Naive thymus-derived CD4-positive, alpha-beta T cell (primary cell): ENCODE measurements at regions not wholly inside any gene's neighbourhood (a gene's known extent, or its start where the extent isn't known, plus 50 kb on each side); places are given as distances from the start of the nearest gene placed in this dataset.

Experiments
- ATAC-seq: fragments of 150-1000 bp; cut with Tn5 transposase; 2 replicates; pipeline ENCODE4 v1.10.0; 2021; ENCODE audit warnings: mild to moderate bottlenecking, moderate library complexity
- CTCF ChIA-PET: fragments of 350-600 bp; sonication (Branson Sonifier 250); formaldehyde crosslinking; loops from one replicate; lab custom pipeline; 2021; ENCODE audit warnings: antibody characterized with exemption; lab: Charles Lee
- POLR2A ChIA-PET: fragments of 350-600 bp; sonication (Branson Sonifier 250); formaldehyde crosslinking; loops from one replicate; lab custom pipeline; 2021; ENCODE audit warnings: antibody characterized with exemption, inconsistent platforms; lab: Charles Lee
- DNase-seq, 9 donors: peaks; one replicate each; pipeline versions ENCODE4 v3.0.0 to v3.0.0-alpha.2; 2020 to 2022; ENCODE audit warnings: mixed read lengths in 1 of 9
- H3K27ac ChIP-seq: one replicate; pipeline ENCODE4 v1.7.0; 2013; ENCODE audit warnings: mild to moderate bottlenecking, low read depth, low read length, moderate library complexity
- H3K27me3 ChIP-seq, 2 donors: one replicate each; pipeline ENCODE4 v1.7.0; 2013; ENCODE audit warnings: low read length in 2 of 2, mild to moderate bottlenecking in 2 of 2, moderate library complexity in 2 of 2; ENCODE audit not compliant: control insufficient read depth in 2 of 2, insufficient read depth in 2 of 2
- H3K36me3 ChIP-seq, 3 experiments: 1 replicate in 2 of 3; 2 replicates in 1 of 3; pipeline ENCODE4 v1.7.0; 2013; ENCODE audit warnings: low read length in 3 of 3, mild to moderate bottlenecking in 3 of 3, moderate library complexity in 1 of 3; ENCODE audit not compliant: insufficient read depth in 3 of 3, control insufficient read depth in 2 of 3
- H3K4me1 ChIP-seq, 2 donors: one replicate each; pipeline ENCODE4 v1.7.0; 2013; ENCODE audit warnings: low read length in 2 of 2, mild to moderate bottlenecking in 2 of 2, moderate library complexity in 1 of 2; ENCODE audit not compliant: control insufficient read depth in 2 of 2, insufficient read depth in 2 of 2
- H3K4me3 ChIP-seq: 2 replicates; pipeline ENCODE4 v1.7.0; 2013; ENCODE audit warnings: mild to moderate bottlenecking, low read length
- H3K9me3 ChIP-seq, 3 experiments: 1 replicate in 2 of 3; 2 replicates in 1 of 3; pipeline ENCODE4 v1.7.0; 2013; ENCODE audit warnings: low read length in 3 of 3; ENCODE audit not compliant: control insufficient read depth in 2 of 3
- H3K27ac Mint-ChIP-seq, 9 donors: one replicate each; pipeline ENCODE4 v1.8.0; 2020 to 2022; ENCODE audit warnings: mixed read lengths in 9 of 9, mild to moderate bottlenecking in 8 of 9, moderate library complexity in 5 of 9, inconsistent platforms in 2 of 9
- H3K27me3 Mint-ChIP-seq, 5 donors: one replicate each; pipeline ENCODE4 v1.8.0; 2021 to 2022; ENCODE audit warnings: mixed read lengths in 5 of 5, mild to moderate bottlenecking in 1 of 5
- H3K36me3 Mint-ChIP-seq, 5 donors: one replicate each; pipeline ENCODE4 v1.8.0; 2020 to 2022; ENCODE audit warnings: mixed read lengths in 5 of 5, mild to moderate bottlenecking in 3 of 5, inconsistent platforms in 1 of 5
- H3K4me1 Mint-ChIP-seq, 7 donors: one replicate each; pipeline ENCODE4 v1.8.0; 2020 to 2022; ENCODE audit warnings: mixed read lengths in 7 of 7, mild to moderate bottlenecking in 3 of 7, inconsistent platforms in 1 of 7
- H3K4me3 Mint-ChIP-seq, 10 donors: one replicate each; pipeline ENCODE4 v1.8.0; 2020 to 2022; ENCODE audit warnings: mild to moderate bottlenecking in 10 of 10, mixed read lengths in 10 of 10, moderate library complexity in 6 of 10, inconsistent platforms in 2 of 10
- H3K9me3 Mint-ChIP-seq, 11 donors: one replicate each; pipeline ENCODE4 v1.8.0; 2020 to 2022; ENCODE audit warnings: mixed read lengths in 11 of 11, mild to moderate bottlenecking in 4 of 11, inconsistent platforms in 1 of 11, moderate library complexity in 1 of 11
- intact Hi-C, 2 donors: fragments of 100-400 bp; cut with micrococcal nuclease; formaldehyde crosslinking; loops; one replicate each; pipeline ENCODE4 v1.15.1; 2023

DNA sequence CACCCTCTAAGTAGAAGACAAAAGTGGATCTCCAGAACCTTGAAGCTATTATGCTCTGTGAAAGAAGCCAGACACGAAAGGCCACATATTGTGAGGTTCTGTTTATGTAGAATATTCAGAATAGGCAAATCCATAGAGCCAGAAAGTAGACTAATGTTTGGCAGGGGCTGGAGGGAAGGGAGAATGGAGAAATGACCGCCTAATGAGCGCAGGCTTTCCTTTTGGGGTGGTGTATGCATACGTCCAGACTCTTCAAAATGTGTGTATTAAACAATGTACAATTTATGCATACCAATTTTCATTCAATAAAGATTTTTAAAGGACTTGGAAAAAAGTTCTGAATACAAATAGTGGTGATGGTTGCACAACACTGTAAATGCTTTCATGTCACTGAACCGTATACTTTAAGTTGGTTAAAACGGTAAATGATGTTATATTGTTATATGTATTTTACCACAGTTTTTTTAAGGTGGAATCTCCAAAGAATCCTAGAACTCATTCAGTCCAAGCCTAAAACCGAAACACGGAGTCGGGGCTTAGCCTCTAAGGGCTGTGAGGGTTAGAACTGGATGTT is 397.4 kb downstream of the SOX9 start:
- CTCF ChIA-PET: no interaction called here
- Mint-ChIP-seq H3K4me3 (no peak overlapping the region), H3K27ac (no peak overlapping the region), H3K9me3 (no peaks in the 10 kb centered on the region), H3K4me1 (peaks cover 0 to 2% (median 0%) of the 10 kb centered on the region in 7 donors), H3K27me3 (peaks cover 10 to 48% (median 18%) of the 10 kb centered on the region in 5 donors), H3K36me3 (no peaks in the 10 kb centered on the region)
- H3K27me3 ChIP-seq: no peaks in the 10 kb centered on the region
- no peak overlapping the region for H3K4me3 ChIP-seq
- no peaks in the 10 kb centered on the region for H3K36me3 ChIP-seq
- ATAC-seq (no peak), DNase-seq (no peak)
- intact Hi-C loops: no loop called here
- no peaks in the 10 kb centered on the region for H3K4me1 ChIP-seq
- no peak overlapping the region for H3K27ac ChIP-seq
- POLR2A ChIA-PET: no interaction called here
- no peaks in the 10 kb centered on the region for H3K9me3 ChIP-seq

- Histone ChIP-seq H3K27me3 (no peaks in the 10 kb centered on the region), H3K27ac (no peak overlapping the region), H3K36me3 (no peaks in the 10 kb centered on the region), H3K4me1 (no peaks in the 10 kb centered on the region), H3K4me3 (no peak overlapping the region), H3K9me3 (no peaks in the 10 kb centered on the region)
- peaks cover 0 to 2% (median 0%) of the 10 kb centered on the region in 7 donors for H3K4me1 Mint-ChIP-seq
- no peaks in the 10 kb centered on the region for H3K36me3 Mint-ChIP-seq
- H3K27ac Mint-ChIP-seq: no peak overlapping the region
- H3K9me3 Mint-ChIP-seq: no peaks in the 10 kb centered on the region
- ATAC-seq: no peak
- intact Hi-C loops: no loop called here
- DNase-seq: no peak
- POLR2A ChIA-PET: no interaction called here
- H3K27me3 Mint-ChIP-seq: peaks cover 10 to 48% (median 22%) of the 10 kb centered on the region in 5 donors
- no peak overlapping the region for H3K4me3 Mint-ChIP-seq
- CTCF ChIA-PET: no interaction called here
These were observed 398.2 kb downstream of the SOX9 start for GRCh38 chr17:72518753-72519597.

DNA sequence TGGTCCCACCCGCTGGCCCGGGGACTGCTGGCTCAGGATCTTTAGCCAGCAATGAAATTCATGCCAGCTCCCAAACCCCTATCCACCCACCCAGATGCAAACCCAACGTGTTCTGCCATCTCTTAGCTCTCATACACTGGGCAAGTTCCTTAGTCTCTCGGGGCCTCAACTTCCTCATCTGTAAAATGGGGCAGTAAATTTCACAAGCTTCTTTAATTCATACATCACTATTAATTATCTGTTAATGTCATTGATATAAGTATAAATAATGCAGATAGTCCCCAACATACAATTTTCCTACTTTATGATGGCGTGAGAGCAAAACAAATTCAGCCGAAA is 398.7 kb downstream of the SOX9 start:
- no peaks in the 10 kb centered on the region for H3K9me3 Mint-ChIP-seq
- peaks cover 5 to 44% (median 26%) of the 10 kb centered on the region in 5 donors for H3K27me3 Mint-ChIP-seq
- no peaks in the 10 kb centered on the region for H3K27me3 ChIP-seq
- intact Hi-C loops: no loop called here
- H3K4me3 Mint-ChIP-seq: no peak overlapping the region
- no peak for ATAC-seq
- no peaks in the 10 kb centered on the region for H3K9me3 ChIP-seq
- no peak overlapping the region for H3K4me3 ChIP-seq
- no peaks in the 10 kb centered on the region for H3K36me3 Mint-ChIP-seq
- CTCF ChIA-PET: no interaction called here
- H3K4me1 Mint-ChIP-seq: peaks cover 0 to 2% (median 0%) of the 10 kb centered on the region in 7 donors
- POLR2A ChIA-PET: interaction anchor here (0.9 kb wide), 1 partner anchor 21 kb away, joined by 3 read pairs; no protein-coding TSS in a partner anchor
- H3K36me3 ChIP-seq: no peaks in the 10 kb centered on the region
- H3K27ac Mint-ChIP-seq: no peak overlapping the region
- no peak overlapping the region for H3K27ac ChIP-seq
- H3K4me1 ChIP-seq: no peaks in the 10 kb centered on the region
- DNase-seq: no peak

- Mint-ChIP-seq H3K27me3 (peaks cover 0 to 36% (median 26%) of the 10 kb centered on the region in 5 donors), H3K4me3 (no peak overlapping the region), H3K27ac (no peak overlapping the region), H3K4me1 (peaks cover 0 to 6% (median 0%) of the 10 kb centered on the region in 7 donors), H3K36me3 (no peaks in the 10 kb centered on the region), H3K9me3 (no peaks in the 10 kb centered on the region)
- no peaks in the 10 kb centered on the region for H3K9me3 ChIP-seq
- POLR2A ChIA-PET: interaction anchor here (0.9 kb wide), 1 partner anchor 22 kb away, joined by 3 read pairs; no protein-coding TSS in a partner anchor
- no peak for ATAC-seq
- H3K4me1 ChIP-seq: no peaks in the 10 kb centered on the region
- no peaks in the 10 kb centered on the region for H3K27me3 ChIP-seq
- no peak overlapping the region for H3K27ac ChIP-seq
- H3K36me3 ChIP-seq: no peaks in the 10 kb centered on the region
- DNase-seq: no peak
- CTCF ChIA-PET: interaction anchor here (0.6 kb wide), 1 partner anchor 1711 kb away, joined by 3 read pairs; no protein-coding TSS in a partner anchor
- H3K4me3 ChIP-seq: no peak overlapping the region
- intact Hi-C loops: no loop called here
These were observed 400.0 kb downstream of the SOX9 start for GRCh38 chr17:72520665-72521303.

GRCh38 chr17:72523491-72523890 is 402.7 kb downstream of the SOX9 start:
- H3K36me3 Mint-ChIP-seq: no peaks in the 10 kb centered on the region
- Histone ChIP-seq H3K36me3 (no peaks in the 10 kb centered on the region), H3K4me1 (no peaks in the 10 kb centered on the region), H3K4me3 (no peak overlapping the region), H3K27ac (no peak overlapping the region), H3K27me3 (no peaks in the 10 kb centered on the region), H3K9me3 (no peaks in the 10 kb centered on the region)
- no peak for DNase-seq
- no peak overlapping the region for H3K4me3 Mint-ChIP-seq
- CTCF ChIA-PET: interaction anchor here (0.9 kb wide), 1 partner anchor 37 kb away, joined by 3 read pairs; no protein-coding TSS in a partner anchor
- no peak for ATAC-seq
- no peak overlapping the region for H3K27ac Mint-ChIP-seq
- H3K4me1 Mint-ChIP-seq: peaks cover 0 to 6% (median 0%) of the 10 kb centered on the region in 7 donors
- intact Hi-C loops: no loop called here
- POLR2A ChIA-PET: no interaction called here
- H3K27me3 Mint-ChIP-seq: peaks cover 4 to 23% (median 20%) of the 10 kb centered on the region in 5 donors
- H3K9me3 Mint-ChIP-seq: no peaks in the 10 kb centered on the region

DNA sequence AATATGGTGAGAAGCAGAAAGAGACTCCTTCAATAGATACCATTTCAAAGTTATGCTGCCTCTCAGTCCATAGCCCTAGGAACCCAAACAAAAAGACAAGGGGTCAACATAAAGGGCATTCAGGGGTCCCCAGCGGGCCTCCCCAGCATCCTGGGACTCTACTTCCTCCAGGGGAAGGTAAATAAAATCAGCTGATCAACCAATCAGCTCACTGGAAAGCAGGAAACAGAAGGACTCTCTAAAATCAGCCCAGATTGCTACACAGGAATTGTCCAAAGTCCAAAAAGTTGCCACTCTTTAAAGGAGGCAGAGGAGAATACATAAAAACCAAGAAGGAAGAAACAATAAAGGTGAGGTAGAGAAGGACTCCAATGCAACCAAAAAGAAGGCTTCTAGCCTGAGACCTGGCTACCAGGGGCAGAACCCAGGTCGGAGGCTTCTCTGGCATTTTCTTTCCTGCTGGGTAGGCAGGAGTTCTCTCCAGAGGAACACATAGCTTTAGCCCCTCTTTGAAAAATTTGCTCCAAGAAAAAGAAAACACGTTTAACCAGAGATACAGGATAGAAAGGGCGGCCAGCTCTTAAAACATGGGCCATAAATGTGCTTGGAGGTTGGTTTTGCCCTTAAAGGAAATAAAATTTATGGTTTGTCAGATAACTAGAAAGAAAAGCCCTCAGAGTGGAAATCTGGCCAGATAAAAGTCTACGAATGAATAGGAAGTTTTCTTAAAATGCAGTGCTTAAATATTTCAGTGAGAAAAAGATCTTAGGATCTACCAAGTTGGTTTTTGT is 404.6 kb downstream of the SOX9 start:
- Mint-ChIP-seq H3K36me3 (no peaks in the 10 kb centered on the region), H3K27me3 (peaks cover 0 to 19% (median 8%) of the 10 kb centered on the region in 5 donors)

More for the DNA sequence above, 404.6 kb downstream of the SOX9 start:
- H3K9me3 ChIP-seq: no peaks in the 10 kb centered on the region
- H3K4me3 Mint-ChIP-seq: no peak overlapping the region
- no peak for ATAC-seq
- H3K4me1 Mint-ChIP-seq: peaks cover 0 to 6% (median 0%) of the 10 kb centered on the region in 7 donors
- POLR2A ChIA-PET: no interaction called here
- intact Hi-C loops: no loop called here
- no peaks in the 10 kb centered on the region for H3K4me1 ChIP-seq
- CTCF ChIA-PET: no interaction called here
- DNase-seq: no peak
- no peaks in the 10 kb centered on the region for H3K27me3 ChIP-seq
- no peaks in the 10 kb centered on the region for H3K9me3 Mint-ChIP-seq
- H3K27ac ChIP-seq: no peak overlapping the region
- H3K36me3 ChIP-seq: no peaks in the 10 kb centered on the region
- no peak overlapping the region for H3K4me3 ChIP-seq
- no peak overlapping the region for H3K27ac Mint-ChIP-seq
